ENCODE measurements at regions not wholly inside any gene's neighbourhood (a gene's known extent, or its start where the extent isn't known, plus 50 kb on each side); places are given as distances from the start of the nearest gene placed in this dataset.

DNA sequence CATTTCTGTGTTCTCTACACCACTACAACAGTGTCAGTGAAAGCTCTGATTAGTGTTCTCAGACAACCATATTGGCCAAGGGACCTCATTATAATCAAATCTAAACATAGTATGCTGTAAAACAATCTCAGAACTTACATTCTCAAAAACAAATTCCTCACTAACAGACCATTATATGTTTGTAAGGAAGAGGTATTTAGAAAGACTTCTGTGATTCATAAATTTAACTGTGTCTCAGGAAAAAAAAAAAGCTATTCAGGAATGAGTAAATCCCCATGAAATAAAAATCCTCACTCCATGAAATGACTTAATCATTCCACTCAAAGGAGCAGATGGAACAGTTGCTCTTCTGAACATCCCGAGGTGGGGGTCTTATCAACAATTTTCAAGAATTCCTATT lies 413.0 kb downstream of the CDH2 start:
- FAIRE-seq (no peak), DNase-seq (ENCODE audit: insufficient read length, low spot score) (no peak)

DNA sequence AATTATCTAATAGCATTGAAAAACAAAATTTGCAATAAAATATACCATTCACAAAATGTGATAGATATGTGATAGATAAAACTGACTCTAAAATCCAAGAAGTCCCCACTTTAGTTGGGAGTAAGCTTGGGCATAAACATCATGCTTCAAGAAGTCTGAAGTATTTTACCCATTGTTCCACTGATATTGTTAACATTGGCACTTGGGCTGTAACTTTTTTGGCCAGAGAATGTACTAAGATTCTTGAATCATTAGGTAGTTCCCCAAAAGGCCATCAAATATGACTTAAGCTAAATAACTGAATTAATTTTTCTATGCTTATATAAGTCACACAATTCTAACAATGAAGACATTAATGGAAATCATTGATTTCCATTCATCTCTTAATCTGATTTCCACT lies 413.6 kb downstream of the CDH2 start:
- FAIRE-seq (no peak), DNase-seq (ENCODE audit: insufficient read length, low spot score) (no peak)

DNA sequence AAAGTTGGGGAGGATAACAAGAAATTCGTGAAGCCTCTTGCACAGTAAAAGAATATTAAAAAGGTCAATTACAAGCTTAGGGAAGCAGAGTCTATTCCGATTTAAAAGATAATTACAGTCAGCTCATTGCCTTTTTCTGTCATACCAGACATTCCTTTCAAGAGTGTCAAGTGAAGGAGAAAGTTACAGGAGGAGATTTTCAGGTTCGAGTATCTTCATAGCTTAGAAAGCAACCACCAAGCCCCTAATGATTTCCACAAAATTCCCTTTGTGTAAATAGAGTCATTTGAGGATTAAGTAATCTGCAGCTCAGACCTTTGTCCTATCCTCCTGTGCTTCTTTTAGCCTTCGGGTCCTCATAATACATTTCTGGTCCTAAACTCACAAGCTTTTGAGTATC lies 414.9 kb downstream of the CDH2 start:
- DNase-seq (ENCODE audit: insufficient read length, low spot score) (no peak), FAIRE-seq (no peak)

DNA sequence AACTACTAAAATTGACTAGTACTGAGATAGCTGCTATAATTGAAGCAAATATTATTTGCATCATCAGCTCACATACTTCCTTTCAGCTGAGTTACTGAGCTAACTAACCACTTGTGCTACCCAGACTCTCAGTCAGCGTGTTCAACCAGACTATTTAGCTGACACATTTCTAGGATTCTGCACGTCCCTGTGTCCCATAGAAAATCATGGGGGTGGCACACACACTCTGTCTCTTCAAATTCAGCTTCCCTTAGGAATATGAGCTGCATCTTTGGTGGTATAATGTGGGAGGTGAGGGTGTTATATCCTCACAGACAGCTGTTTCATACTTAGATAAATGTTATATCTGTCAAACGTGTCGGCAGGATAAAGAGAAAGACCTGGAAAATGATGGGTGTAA lies 424.0 kb downstream of the CDH2 start:
- DNase-seq (ENCODE audit: insufficient read length, low spot score) (no peak), FAIRE-seq (no peak)

DNA sequence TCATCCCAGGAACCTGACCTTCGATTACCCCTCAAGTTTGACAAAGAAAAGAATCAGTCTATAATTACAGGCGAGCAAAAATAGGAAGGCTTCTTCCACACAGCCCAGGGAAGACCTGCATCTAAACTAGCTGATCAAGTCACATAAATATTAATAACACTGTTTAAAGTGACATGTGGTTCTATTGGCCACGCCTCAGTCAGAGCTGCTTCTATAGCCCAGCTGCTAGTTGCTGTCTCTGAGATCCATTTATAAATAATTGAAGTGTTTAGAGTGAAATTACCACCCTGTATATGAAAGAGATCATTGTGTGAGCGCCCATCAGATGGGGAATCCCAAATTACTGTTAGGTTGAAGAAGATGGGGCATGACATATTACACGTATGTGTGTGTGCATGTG lies 426.0 kb downstream of the CDH2 start:
- DNase-seq (ENCODE audit: insufficient read length, low spot score): no peak
- FAIRE-seq: no peak

DNA sequence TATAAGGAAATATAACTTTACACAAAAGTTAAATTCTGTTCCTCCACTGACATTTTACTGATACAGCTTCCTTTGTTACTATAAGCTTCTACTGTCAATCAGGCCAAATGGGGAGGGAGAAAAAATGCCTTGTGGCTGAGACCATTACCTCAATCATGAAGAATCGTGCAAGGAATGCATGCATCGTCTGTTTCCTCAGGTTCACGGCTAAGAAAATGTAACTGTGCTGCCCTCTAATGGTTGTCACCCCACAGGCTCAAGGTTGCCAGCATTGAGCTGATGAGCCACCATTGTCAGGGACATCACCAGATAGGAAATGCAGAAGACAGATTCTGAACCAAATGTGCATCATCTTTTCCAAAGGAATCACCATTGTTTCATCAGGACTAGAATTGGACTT lies 426.9 kb downstream of the CDH2 start:
- no peak for FAIRE-seq

DNA sequence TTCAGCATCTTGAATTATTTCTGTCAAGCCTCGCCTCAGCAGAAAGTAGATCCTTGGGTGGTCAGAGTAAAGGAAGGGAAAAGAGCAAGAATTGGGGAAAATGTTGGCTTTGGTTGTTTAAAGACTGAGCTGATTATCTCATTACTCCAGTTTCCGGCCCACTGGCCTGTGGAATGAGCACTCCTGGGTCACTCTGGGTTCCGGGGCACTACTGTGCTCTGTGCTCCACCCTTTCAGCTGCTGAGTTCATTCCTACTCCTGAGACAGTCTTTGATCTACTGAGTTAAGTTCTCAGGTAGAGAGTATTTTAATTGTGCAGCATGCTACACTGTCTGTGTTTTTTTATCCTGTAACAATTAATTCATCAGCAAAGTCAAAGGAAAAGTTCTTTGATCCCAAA lies 427.7 kb downstream of the CDH2 start:
- FAIRE-seq (no peak), DNase-seq (ENCODE audit: insufficient read length, low spot score) (no peak)

More for the DNA sequence above, 426.9 kb downstream of the CDH2 start:
- DNase-seq (ENCODE audit: insufficient read length, low spot score): peak; percentile 28

DNA sequence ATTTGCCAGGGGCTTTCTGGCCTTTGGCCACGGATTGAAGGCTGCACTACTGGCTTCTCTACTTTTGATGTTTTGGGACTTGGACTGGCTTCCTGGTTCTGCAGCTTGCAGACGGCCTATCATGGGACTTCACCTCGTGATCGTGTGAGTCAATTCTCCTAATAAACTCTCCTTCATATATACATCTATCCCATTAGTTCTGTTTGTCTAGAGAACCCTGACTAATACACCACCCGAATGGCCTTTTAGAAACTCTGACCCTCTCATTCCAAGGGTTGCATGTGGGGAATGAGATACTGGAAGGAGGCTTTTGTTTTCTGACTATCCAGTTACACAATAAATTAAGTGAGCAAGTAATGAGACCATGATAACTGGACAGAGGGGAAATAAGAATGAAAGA lies 430.7 kb downstream of the CDH2 start:
- DNase-seq (ENCODE audit: insufficient read length, low spot score): no peak
- FAIRE-seq: no peak

DNA sequence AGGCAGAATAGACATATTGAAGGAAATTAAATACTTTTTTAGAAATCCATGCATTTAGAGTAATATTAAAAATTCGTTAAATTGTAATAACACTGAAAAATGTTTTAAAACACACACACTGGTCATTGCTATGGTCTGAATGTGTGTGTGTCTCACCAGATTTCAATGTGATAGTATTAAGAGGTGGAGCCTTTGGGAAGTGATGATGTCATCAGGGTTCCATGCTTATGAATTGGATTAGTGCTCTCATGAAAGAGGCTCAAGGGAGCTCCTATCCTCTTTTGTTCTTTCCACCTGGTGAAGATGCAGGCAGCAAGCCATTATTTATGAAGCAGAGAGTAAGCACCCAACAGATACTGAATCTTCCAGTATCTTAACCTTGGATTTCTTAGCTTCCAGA lies 441.8 kb downstream of the CDH2 start:
- DNase-seq (ENCODE audit: insufficient read length, low spot score): no peak
- no peak for FAIRE-seq

DNA sequence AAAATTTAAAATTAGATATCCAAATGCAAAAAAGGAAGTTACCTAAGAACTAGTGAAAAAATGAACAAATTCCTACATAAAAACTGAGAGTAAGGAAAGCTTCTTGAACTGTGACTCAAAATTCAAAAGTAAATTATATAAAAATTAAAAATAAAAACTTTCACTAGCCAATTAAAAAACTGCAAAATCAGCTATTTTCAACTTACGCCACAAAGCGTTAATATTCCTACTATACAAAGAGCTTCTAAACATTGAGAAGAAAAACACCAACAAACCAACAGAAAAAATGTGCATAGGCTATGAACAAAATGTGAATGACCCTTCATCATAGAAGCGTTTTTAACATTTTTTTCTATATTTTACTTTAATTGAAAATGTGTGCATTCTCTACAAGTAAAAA lies 445.7 kb downstream of the CDH2 start:
- FAIRE-seq: no peak
- DNase-seq (ENCODE audit: insufficient read length, low spot score): no peak

DNA sequence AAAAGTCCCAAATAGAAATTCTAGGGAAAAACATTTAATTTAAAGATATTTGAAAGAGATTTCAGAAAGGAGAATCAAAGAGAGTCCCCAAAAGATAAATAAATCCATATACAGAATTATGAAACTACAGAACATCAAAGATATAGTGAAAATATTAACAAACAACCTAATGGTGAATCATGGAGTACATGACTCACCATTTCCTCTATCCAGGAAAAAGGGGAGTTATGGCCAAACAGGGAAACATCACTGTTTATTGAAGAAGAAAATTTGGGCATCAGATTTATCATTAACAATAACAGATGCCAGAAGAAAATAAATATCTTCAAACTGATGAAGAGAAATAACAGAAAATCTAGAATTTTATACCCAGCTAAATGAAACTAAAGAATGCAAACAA lies 448.3 kb downstream of the CDH2 start:
- DNase-seq (ENCODE audit: insufficient read length, low spot score): no peak
- no peak for FAIRE-seq

DNA sequence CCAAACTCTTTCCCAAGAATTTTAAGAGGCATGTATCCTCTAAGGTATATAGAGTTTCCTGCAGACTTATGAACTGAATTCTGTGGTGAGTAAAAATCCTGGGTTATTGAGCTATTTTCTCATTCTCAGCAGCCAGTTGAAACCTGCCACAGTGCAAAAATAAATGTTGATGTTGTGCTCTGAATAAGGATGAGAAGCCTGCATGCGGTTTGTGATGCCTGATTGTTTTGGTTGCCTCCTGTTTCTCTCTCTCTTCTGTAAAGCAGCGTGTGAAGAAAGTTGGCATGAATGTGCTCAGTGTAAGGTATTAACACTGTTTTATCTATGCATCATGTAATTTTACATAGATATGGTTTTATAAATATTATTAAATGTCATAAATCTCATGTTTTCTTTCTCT lies 452.6 kb downstream of the CDH2 start:
- FAIRE-seq (no peak), DNase-seq (ENCODE audit: insufficient read length, low spot score) (no peak)

DNA sequence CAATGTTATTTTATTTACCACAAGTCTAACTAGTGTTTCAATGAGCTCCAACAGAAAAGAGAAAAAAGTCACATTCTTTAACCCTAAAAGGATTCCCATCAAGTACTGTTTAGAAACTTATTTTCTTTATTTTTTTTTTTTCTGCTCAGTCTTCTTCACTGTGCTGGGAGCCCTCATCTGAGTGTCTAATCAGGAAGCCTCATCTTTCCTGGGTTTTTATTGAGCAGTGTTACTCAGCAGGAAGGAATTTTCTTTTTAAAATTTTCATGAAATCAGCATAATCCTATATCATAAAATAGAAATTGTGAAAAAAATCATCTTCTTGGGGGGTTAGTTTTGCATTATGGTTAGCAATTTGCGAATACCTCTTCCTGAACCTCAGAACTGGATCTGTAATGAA lies 453.8 kb downstream of the CDH2 start:
- FAIRE-seq: no peak
- peak; percentile 5 for DNase-seq (ENCODE audit: insufficient read length, low spot score)

DNA sequence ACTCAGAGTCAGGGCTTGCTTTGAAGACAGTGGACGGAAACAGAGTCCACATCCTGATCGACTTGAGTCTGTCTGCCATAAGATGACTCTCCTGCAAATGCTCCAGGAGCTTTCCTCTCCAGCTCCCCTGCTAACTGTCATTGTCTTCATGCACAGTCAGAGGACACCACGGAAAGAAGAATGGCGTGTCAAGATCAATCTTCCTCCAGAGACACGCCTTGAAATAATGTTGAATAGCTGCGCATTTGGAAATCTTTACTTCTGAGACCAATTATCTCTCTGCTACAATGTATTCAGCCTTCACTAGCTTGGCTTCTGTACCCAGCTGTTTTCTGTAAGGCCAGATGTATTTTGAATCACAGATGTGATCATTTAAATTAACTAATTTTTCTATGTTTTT lies 457.2 kb downstream of the CDH2 start:
- DNase-seq (ENCODE audit: insufficient read length, low spot score): no peak
- FAIRE-seq: no peak

DNA sequence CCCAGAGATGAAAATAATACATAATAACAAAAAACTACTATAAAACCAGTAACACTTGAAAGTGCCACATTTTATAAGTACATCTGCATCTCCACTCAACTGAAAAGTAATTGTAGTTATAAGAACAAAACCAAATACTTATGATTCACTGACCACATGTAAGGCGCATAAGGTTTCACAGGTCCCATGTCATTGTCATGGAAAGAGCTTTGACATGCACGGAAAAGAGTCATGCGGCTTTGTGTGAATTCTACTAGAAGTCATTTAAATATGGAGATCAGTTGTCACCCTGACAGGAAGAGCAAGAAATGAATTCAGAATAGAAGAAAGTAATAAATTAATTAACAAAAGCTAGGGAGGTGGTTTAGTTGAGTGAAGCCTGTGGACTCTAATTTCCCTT lies 459.1 kb downstream of the CDH2 start:
- FAIRE-seq: no peak
- no peak for DNase-seq (ENCODE audit: insufficient read length, low spot score)

DNA sequence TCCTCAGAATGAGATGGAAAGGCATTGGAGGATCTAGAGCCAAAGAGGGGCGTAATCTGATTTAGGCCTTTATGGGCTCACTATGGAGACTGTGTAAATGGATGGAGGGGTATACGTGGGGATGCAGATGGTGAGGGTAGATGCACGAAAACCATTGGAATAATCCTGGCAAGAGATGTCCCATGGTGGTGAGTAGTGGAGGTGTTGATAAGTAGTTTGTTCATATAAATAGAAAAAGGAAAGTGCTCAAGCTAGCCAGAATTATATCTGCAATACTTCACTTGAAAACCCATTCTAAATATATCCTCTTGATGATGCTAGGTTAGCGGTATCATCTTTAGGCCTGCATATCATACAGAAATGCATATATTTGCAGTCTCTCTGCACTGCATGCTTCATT lies 459.7 kb downstream of the CDH2 start:
- no peak for FAIRE-seq

DNA sequence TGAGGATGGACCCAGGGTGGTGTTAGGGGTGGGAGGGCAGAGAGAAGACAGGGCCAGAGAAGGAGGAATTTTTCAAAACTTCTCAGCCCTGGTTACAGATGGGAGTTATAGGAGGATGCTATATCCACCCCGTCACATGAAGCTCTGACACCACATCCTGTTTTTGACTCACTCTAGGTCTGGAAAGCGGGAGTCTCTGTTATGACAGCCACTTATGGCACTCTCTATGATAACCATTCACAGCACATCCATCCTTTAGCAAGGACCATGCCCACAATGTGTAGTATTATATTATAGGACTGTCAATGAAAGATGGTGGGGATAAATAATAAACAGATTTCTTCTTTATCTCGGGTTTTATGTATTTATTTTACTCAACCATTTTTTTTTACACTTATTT lies 461.2 kb downstream of the CDH2 start:
- DNase-seq (ENCODE audit: insufficient read length, low spot score) (no peak), FAIRE-seq (no peak)

More for the DNA sequence above, 459.7 kb downstream of the CDH2 start:
- no peak for DNase-seq (ENCODE audit: insufficient read length, low spot score)

DNA sequence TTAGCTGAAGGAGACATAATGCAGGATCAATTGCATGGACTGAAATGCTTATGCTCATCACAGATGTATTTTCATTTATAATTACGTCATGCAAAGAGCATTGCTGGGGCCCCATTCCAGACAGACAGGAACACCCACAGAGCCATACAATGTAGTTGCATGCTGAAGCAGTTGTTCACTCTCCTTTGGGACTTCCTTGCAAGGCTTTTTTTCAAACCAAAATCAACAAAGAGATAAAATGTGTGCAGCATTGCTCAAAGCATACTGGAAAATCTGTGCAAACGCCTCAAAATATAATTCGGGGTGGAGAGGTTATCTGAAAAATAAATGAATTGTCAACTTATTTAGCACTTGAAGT lies 463.2 kb downstream of the CDH2 start:
- DNase-seq (ENCODE audit: insufficient read length, low spot score): no peak

DNA sequence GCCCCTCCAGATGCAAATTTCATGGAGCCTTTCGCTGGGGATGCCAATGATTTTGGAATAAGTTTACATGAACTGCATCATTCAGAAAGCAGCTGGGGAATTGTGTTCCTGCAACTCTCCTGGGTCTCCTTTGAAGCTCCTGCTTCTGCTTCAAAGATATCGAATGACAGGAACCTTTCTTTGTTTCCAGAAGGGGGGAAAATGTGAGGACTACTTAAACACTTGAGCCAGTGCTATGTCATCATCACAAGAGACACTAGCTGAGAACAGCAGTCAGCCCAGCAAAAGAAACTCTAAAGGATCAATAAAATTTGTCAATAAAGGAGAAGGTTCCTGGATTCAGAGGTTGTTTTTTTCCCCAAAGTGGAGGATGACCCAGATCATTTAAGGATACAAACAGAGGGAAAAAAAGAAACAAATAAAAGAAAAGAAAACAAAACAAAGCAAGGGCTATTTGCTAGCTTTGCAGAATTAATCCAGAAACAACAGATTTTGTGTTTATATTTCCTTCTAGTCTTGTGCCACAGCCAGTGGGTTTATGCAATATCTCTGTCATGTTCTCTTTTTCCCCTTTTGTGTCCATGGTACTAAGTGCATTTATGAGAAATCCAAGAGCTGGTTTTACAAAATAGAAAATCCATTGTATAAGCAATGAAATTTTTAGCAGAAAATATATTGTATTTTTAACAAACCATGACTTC lies 463.7 kb downstream of the CDH2 start:
- DNase-seq (ENCODE audit: insufficient read length, low spot score) (no peak), FAIRE-seq (no peak)

More for the DNA sequence above, 463.2 kb downstream of the CDH2 start:
- no peak for FAIRE-seq

DNA sequence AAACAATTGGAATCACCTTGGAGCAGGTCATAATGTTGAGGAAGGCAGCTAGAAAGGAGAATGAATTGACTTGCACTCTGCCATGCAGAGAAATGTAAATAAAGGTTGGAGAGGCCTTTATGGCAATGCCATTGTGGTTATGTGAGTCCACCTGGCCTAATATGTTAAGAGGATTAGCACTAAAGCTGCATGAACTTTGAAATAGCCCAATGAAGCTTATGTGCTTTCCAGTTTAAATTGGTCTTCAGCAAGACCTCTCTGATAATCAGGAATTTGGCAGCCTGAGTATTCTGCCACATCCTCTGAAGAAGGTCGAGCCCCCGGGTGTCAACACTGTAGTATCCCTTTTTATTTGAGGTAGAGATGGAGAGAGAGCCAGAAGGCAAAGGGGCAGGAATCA lies 464.9 kb downstream of the CDH2 start:
- no peak for FAIRE-seq
- no peak for DNase-seq (ENCODE audit: insufficient read length, low spot score)

DNA sequence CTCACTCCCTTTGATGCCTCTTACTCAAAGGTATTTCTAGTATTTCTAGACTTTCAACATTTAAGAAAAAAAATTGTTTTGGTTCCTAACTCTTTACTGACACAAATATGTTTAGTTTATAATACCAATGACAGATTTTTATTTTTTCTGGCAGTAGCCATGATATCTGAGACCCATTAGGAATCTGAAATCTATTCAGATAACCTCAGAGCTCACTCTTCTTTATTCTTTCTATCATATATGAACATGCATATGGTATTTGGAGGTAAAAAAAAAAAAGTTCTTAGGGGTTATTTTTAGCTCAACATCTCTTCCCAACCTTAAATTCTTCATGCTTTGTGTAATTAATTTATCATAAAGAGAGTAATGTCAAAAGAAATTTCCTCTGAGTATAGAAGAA lies 465.5 kb downstream of the CDH2 start:
- DNase-seq (ENCODE audit: insufficient read length, low spot score) (no peak), FAIRE-seq (no peak)

DNA sequence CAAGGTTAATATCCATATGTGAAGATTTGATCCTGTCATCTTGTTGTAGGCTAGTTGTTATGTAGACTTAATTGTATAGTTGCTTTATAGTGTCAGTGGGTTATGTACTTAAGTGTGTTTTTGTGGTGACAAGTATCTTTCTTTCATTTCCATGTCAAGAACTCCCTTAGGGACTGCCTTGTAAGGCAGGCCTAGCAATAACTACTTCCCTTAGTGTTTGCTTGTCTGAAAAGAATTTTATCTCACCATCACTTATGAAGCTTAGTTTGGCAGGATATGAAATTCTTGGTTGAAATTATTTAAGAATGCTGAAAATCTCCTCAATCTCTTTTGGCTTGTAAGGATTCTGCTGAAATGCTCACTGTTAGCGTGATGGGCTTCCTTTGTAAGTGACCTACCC lies 467.6 kb downstream of the CDH2 start:
- DNase-seq (ENCODE audit: insufficient read length, low spot score): no peak
- FAIRE-seq: no peak

DNA sequence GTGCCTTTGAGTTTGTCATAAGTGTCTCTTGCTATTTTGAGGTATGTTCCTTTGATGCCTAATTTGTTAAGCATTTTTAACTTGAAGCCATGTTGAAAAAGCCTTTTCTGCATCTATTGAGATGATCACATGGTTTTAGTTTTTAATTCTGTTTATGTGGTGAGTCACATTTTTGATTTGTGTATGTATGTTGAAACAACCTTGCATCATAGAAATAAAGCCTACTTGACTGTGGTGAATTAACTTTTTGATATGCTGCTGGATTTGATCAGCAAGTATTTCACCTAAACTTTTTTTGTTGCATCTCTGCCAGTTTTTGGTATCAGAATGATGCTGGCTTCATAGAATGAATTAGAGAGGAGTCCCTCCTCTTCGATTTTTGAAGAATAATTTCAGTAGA lies 469.7 kb downstream of the CDH2 start:
- FAIRE-seq: no peak

More for the DNA sequence above, 469.7 kb downstream of the CDH2 start:
- DNase-seq (ENCODE audit: insufficient read length, low spot score): no peak

Measured in HTR-8/SVneo (cell line).